NCI-H2171 (cell line): ENCODE measurements at regions not wholly inside any gene's neighbourhood (a gene's known extent, or its start where the extent isn't known, plus 50 kb on each side); places are given as distances from the start of the nearest gene placed in this dataset.

ENCODE experiments used
- DNase-seq: peaks from one replicate; lab custom pipeline; 2025; lab: John Stamatoyannopoulos, UW

- DNase-seq = no peak
These were observed 116.2 kb upstream of the CNTLN start for GRCh38 chr9:17018540-17019196.

- DNase-seq = no peak
These were observed 116.8 kb upstream of the CNTLN start for GRCh38 chr9:17017931-17018491.

GRCh38 chr9:17013891-17014290 lies 120.9 kb upstream of the CNTLN start:
- DNase-seq = no peak

- no peak for DNase-seq
These were observed 121.8 kb upstream of the CNTLN start for GRCh38 chr9:17013010-17013409.

GRCh38 chr9:17011880-17012279 lies 123.0 kb upstream of the CNTLN start:
- DNase-seq = no peak

GRCh38 chr9:17009071-17009470 lies 125.8 kb upstream of the CNTLN start:
- DNase-seq = no peak

- peak; percentile 15 for DNase-seq
These were observed 129.6 kb upstream of the CNTLN start for GRCh38 chr9:17005056-17005823.

GRCh38 chr9:17004500-17004899 lies 130.3 kb upstream of the CNTLN start:
- no peak for DNase-seq

GRCh38 chr9:17003576-17004240 lies 131.1 kb upstream of the CNTLN start:
- no peak for DNase-seq

- DNase-seq = no peak
These were observed 126.5 kb upstream of the BNC2 start for GRCh38 chr9:16996901-16997491.

- DNase-seq = no peak
These were observed 121.7 kb upstream of the BNC2 start for GRCh38 chr9:16992138-16992537.

- DNase-seq = no peak
These were observed 116.6 kb upstream of the BNC2 start for GRCh38 chr9:16987026-16987425.

GRCh38 chr9:16986556-16986955 lies 116.1 kb upstream of the BNC2 start:
- no peak for DNase-seq

GRCh38 chr9:16985559-16986348 lies 115.3 kb upstream of the BNC2 start:
- no peak for DNase-seq

- DNase-seq = no peak
These were observed 112.4 kb upstream of the BNC2 start for GRCh38 chr9:16982780-16983310.

GRCh38 chr9:16976427-16976826 lies 106.0 kb upstream of the BNC2 start:
- DNase-seq = no peak

GRCh38 chr9:16974436-16974835 lies 104.0 kb upstream of the BNC2 start:
- DNase-seq = no peak

- no peak for DNase-seq
These were observed 99.9 kb upstream of the BNC2 start for GRCh38 chr9:16970321-16970720.

GRCh38 chr9:16964228-16964627 lies 93.8 kb upstream of the BNC2 start:
- DNase-seq = no peak

GRCh38 chr9:16960084-16960483 lies 89.6 kb upstream of the BNC2 start:
- DNase-seq = no peak

GRCh38 chr9:16959391-16959790 lies 88.9 kb upstream of the BNC2 start:
- no peak for DNase-seq
